CD4-positive, alpha-beta T cell (primary cell): ENCODE measurements at regions not wholly inside any gene's neighbourhood (a gene's known extent, or its start where the extent isn't known, plus 50 kb on each side); places are given as distances from the start of the nearest gene placed in this dataset.

ENCODE experiments used
- ATAC-seq: fragments of 200-7000 bp; cut with Tn5 transposase; one replicate; pipeline ENCODE4 v1.10.0; 2022; ENCODE audit warnings: mild to moderate bottlenecking; ENCODE audit not compliant: poor library complexity
- CTCF ChIA-PET: fragments of 350-600 bp; sonication (Branson Sonifier 250); formaldehyde crosslinking; loops from one replicate; lab custom pipeline; 2021; ENCODE audit warnings: antibody characterized with exemption, inconsistent platforms; lab: Charles Lee
- POLR2A ChIA-PET: fragments of 350-600 bp; sonication (Branson Sonifier 250); formaldehyde crosslinking; loops from one replicate; lab custom pipeline; 2021; ENCODE audit warnings: antibody characterized with exemption, inconsistent platforms; lab: Charles Lee
- DNase-seq, 14 experiments: peaks; one replicate each; pipeline ENCODE4 v3.0.0-alpha.2; 2013 to 2020; ENCODE audit warnings: mixed read lengths in 2 of 14
- H3K27ac ChIP-seq, 2 donors: one replicate each; pipeline versions ENCODE4 v1.5.1 to v1.7.0; 2013; ENCODE audit warnings: low read length in 2 of 2, low read depth in 1 of 2, mild to moderate bottlenecking in 1 of 2
- H3K27me3 ChIP-seq, 2 experiments: 1 replicate in 1 of 2; 2 replicates in 1 of 2; pipeline versions ENCODE4 v1.6.1 to v1.7.0; 2013; ENCODE audit warnings: low read length in 2 of 2, control low read depth in 1 of 2, mild to moderate bottlenecking in 1 of 2, moderate library complexity in 1 of 2; ENCODE audit not compliant: insufficient read depth in 2 of 2, control insufficient read depth in 1 of 2
- H3K36me3 ChIP-seq: one replicate; pipeline ENCODE4 v1.6.1; 2013; ENCODE audit warnings: low read length, control low read depth; ENCODE audit not compliant: insufficient read depth
- H3K4me1 ChIP-seq: one replicate; pipeline ENCODE4 v1.6.1; 2013; ENCODE audit warnings: low read length, control low read depth; ENCODE audit not compliant: insufficient read depth
- H3K4me3 ChIP-seq: one replicate; pipeline ENCODE4 v1.5.1; 2013; ENCODE audit warnings: mild to moderate bottlenecking, low read length, moderate library complexity
- H3K9me3 ChIP-seq, 2 experiments: 1 replicate in 1 of 2; 2 replicates in 1 of 2; pipeline versions ENCODE4 v1.6.1 to v1.7.0; 2013; ENCODE audit warnings: low read length in 2 of 2, mild to moderate bottlenecking in 2 of 2, control low read depth in 1 of 2, moderate library complexity in 1 of 2; ENCODE audit not compliant: control insufficient read depth in 1 of 2, insufficient read depth in 1 of 2
- H3K27ac Mint-ChIP-seq: one replicate; pipeline ENCODE4 v1.8.0; 2020; ENCODE audit warnings: mixed read lengths
- H3K27me3 Mint-ChIP-seq: one replicate; pipeline ENCODE4 v1.8.0; 2021; ENCODE audit warnings: mixed read lengths
- H3K36me3 Mint-ChIP-seq: one replicate; pipeline ENCODE4 v1.8.0; 2021; ENCODE audit warnings: low read depth, mixed read lengths
- H3K4me1 Mint-ChIP-seq: one replicate; pipeline ENCODE4 v1.8.0; 2021; ENCODE audit warnings: low read depth, mixed read lengths
- H3K4me3 Mint-ChIP-seq: one replicate; pipeline ENCODE4 v1.8.0; 2020; ENCODE audit warnings: mild to moderate bottlenecking, mixed read lengths
- H3K9me3 Mint-ChIP-seq: one replicate; pipeline ENCODE4 v1.8.0; 2020; ENCODE audit warnings: mixed read lengths
- intact Hi-C, 2 experiments: fragments of 100-400 bp; cut with DNase I in 1 of 2; cut with micrococcal nuclease in 1 of 2; formaldehyde crosslinking; loops; one replicate each; pipeline versions ENCODE4 v1.15.1 to v1.9.0; 2023 to 2025; cut with DNase I, micrococcal nuclease
- TF ChIP-seq, protein P1 (sequence below): fragments of 200-600 bp; IDR thresholded peaks from one replicate; pipeline ENCODE4 v1.8.0; 2022; ENCODE audit warnings: antibody characterized with exemption, mild to moderate bottlenecking

DNA sequence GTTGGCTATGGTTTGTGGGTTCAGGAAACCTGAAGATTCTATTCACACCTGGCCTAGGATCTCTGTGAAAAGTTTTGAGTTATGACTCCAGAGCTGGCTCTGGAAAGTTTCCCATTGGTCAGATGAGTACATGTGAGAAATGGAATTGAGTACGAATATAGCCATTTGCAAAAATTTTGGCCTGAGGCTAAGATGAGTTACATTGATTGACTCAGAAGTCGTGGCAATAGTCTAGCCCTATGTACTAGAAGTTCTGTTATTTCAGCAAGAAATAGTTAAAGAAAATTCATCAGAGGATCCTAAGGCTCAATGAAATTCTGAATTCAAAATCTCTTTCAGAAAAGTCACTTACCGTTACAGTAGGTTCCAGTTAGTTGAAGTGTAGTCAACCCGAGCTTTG is 109.9 kb downstream of the PTCSC3 start:
- H3K4me3 Mint-ChIP-seq: no peak overlapping the region
- H3K9me3 ChIP-seq: no peaks in the 10 kb centered on the region
- H3K36me3 ChIP-seq: no peaks in the 10 kb centered on the region
- intact Hi-C loops: no loop called here
- H3K27ac ChIP-seq: no peak overlapping the region
- H3K36me3 Mint-ChIP-seq: no peaks in the 10 kb centered on the region
- peaks cover 6% of the 10 kb centered on the region for H3K4me1 Mint-ChIP-seq
- peaks cover 2 to 26% of the 10 kb centered on the region in 2 experiments for H3K27me3 ChIP-seq
- no peak for DNase-seq
- no peak for ATAC-seq
- H3K27me3 Mint-ChIP-seq: peaks cover 64% of the 10 kb centered on the region
- no peaks in the 10 kb centered on the region for H3K9me3 Mint-ChIP-seq
- no peak overlapping the region for H3K27ac Mint-ChIP-seq
- ChIA-PET CTCF (no interaction called here), POLR2A (no interaction called here)
- TF ChIP-seq, protein P1, sequence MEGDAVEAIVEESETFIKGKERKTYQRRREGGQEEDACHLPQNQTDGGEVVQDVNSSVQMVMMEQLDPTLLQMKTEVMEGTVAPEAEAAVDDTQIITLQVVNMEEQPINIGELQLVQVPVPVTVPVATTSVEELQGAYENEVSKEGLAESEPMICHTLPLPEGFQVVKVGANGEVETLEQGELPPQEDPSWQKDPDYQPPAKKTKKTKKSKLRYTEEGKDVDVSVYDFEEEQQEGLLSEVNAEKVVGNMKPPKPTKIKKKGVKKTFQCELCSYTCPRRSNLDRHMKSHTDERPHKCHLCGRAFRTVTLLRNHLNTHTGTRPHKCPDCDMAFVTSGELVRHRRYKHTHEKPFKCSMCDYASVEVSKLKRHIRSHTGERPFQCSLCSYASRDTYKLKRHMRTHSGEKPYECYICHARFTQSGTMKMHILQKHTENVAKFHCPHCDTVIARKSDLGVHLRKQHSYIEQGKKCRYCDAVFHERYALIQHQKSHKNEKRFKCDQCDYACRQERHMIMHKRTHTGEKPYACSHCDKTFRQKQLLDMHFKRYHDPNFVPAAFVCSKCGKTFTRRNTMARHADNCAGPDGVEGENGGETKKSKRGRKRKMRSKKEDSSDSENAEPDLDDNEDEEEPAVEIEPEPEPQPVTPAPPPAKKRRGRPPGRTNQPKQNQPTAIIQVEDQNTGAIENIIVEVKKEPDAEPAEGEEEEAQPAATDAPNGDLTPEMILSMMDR: no peak
- no peaks in the 10 kb centered on the region for H3K4me1 ChIP-seq
- H3K4me3 ChIP-seq: no peak overlapping the region

DNA sequence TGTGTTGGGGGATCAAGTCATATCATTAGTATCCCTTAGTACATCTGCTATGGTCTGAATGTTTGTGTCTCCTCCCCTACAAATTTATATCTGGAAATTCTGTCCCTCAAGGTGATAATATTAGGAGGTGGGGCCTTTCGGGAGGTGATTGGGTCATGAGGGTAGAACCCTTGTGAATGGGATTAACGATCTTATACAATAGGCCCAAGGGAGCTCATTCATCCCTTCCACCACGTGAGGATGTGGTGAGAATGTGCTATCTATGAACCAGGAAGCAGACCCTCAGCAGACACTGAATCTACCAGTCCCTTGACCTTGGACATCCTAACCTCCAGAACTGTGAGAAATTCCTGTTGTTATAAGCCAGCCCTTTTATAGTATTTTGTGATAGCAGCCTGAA is 110.7 kb downstream of the PTCSC3 start:
- H3K4me3 Mint-ChIP-seq: no peak overlapping the region
- Histone ChIP-seq H3K4me3 (no peak overlapping the region), H3K36me3 (no peaks in the 10 kb centered on the region), H3K27ac (no peak overlapping the region), H3K27me3 (peaks cover 2 to 19% of the 10 kb centered on the region in 2 experiments), H3K9me3 (no peaks in the 10 kb centered on the region), H3K4me1 (no peaks in the 10 kb centered on the region)
- DNase-seq (no peak), ATAC-seq (no peak)
- intact Hi-C loops: no loop called here
- ChIA-PET CTCF (no interaction called here), POLR2A (no interaction called here)
- peaks cover 6% of the 10 kb centered on the region for H3K4me1 Mint-ChIP-seq
- TF ChIP-seq, protein P1: no peak
- no peak overlapping the region for H3K27ac Mint-ChIP-seq
- no peaks in the 10 kb centered on the region for H3K9me3 Mint-ChIP-seq
- no peaks in the 10 kb centered on the region for H3K36me3 Mint-ChIP-seq
- H3K27me3 Mint-ChIP-seq: peaks cover 56% of the 10 kb centered on the region

DNA sequence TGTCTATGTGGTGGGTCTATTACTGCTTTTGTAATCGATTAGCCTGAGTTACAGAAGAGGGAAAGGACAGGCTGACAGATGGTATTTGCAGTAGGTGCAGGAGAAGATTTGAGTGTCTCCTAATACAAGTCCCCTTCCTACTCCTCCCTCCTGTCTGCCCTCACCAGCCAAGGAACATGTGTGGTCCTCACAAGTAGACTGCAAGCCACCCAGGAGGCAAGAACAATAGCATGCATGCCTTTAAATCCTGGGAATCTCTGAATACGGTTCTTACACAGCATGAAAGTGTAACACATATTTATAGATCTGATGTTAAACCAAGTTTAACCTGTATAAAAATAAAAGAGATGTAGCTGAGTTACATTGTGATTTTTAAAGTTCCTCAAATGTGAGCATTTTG is 117.0 kb downstream of the PTCSC3 start:
- Mint-ChIP-seq H3K4me1 (no peaks in the 10 kb centered on the region), H3K9me3 (no peaks in the 10 kb centered on the region), H3K27me3 (peaks cover 32% of the 10 kb centered on the region), H3K4me3 (no peak overlapping the region), H3K27ac (no peak overlapping the region), H3K36me3 (no peaks in the 10 kb centered on the region)
- Histone ChIP-seq H3K27ac (no peak overlapping the region), H3K4me3 (no peak overlapping the region), H3K4me1 (no peaks in the 10 kb centered on the region), H3K9me3 (no peaks in the 10 kb centered on the region), H3K27me3 (peaks cover 0 to 5% of the 10 kb centered on the region in 2 experiments), H3K36me3 (no peaks in the 10 kb centered on the region)
- ATAC-seq (no peak), DNase-seq (no peak)
- POLR2A ChIA-PET: no interaction called here
- CTCF ChIA-PET: no interaction called here
- intact Hi-C loops: no loop called here
- TF ChIP-seq, protein P1: no peak
